IMR-90 (cell line): ENCODE measurements at regions not wholly inside any gene's neighbourhood (a gene's known extent, or its start where the extent isn't known, plus 50 kb on each side); places are given as distances from the start of the nearest gene placed in this dataset.

Experiments used
- ATAC-seq: fragments of 200-7000 bp; cut with Tn5 transposase; 2 replicates; pipeline ENCODE4 v1.9.1; 2020; ENCODE audit warnings: low read depth, mild to moderate bottlenecking, moderate library complexity
- BruUV-seq: library from RNA; stranded (reverse); fragments of 400-500 nt; replicated peaks from 2 replicates; lab custom pipeline; 2021; lab: Mats Ljungman, UMichigan
- CTCF ChIA-PET: fragments of 300-600 bp; formaldehyde crosslinking; extraction: SDS; loops from one replicate; lab custom pipeline; 2021; ENCODE audit warnings: antibody characterized with exemption; lab: Yijun Ruan, JAX
- POLR2A ChIA-PET: fragments of 300-600 bp; sonication (Branson Sonifier 250); formaldehyde crosslinking; loops from one replicate; lab custom pipeline; 2022; ENCODE audit warnings: antibody characterized with exemption; ENCODE audit not compliant: unreplicated experiment; lab: Charles Lee
- DNase-seq: peaks from one replicate; pipeline ENCODE4 v3.0.0; 2013
- H2AFZ ChIP-seq: replicated peaks from 2 replicates; pipeline ENCODE3; 2013; ENCODE audit warnings: low read length, mild to moderate bottlenecking; ENCODE audit not compliant: poor library complexity
- H2AK5ac ChIP-seq: 2 replicates; pipeline ENCODE4 v1.6.1; 2013; ENCODE audit warnings: low read depth, low read length, inconsistent platforms
- H2AK9ac ChIP-seq: replicated peaks from 2 replicates; pipeline ENCODE3; 2013; ENCODE audit warnings: mild to moderate bottlenecking, low read depth, low read length, moderate library complexity; ENCODE audit not compliant: poor library complexity
- H2BK120ac ChIP-seq: 2 replicates; pipeline ENCODE4 v1.6.1; 2013; ENCODE audit warnings: low read depth, low read length, inconsistent platforms
- H2BK15ac ChIP-seq: 3 replicates; pipeline ENCODE4 v1.6.1; 2013; ENCODE audit warnings: low read depth, low read length, inconsistent platforms
- H2BK20ac ChIP-seq: 2 replicates; pipeline ENCODE4 v1.6.1; 2013; ENCODE audit warnings: low read depth, mild to moderate bottlenecking, inconsistent platforms, low read length, moderate library complexity
- H2BK5ac ChIP-seq: 2 replicates; pipeline ENCODE4 v1.6.1; 2013; ENCODE audit warnings: mild to moderate bottlenecking, low read depth, low read length, inconsistent platforms; ENCODE audit not compliant: poor library complexity, severe bottlenecking
- H3K14ac ChIP-seq: replicated peaks from 2 replicates; pipeline ENCODE4 v1.6.1; 2013; ENCODE audit warnings: low read depth, low read length, inconsistent platforms
- H3K18ac ChIP-seq: 2 replicates; pipeline ENCODE4 v1.6.1; 2013; ENCODE audit warnings: low read depth, low read length, control low read depth
- H3K23ac ChIP-seq: 2 replicates; pipeline ENCODE4 v1.6.1; 2013; ENCODE audit warnings: low read depth, low read length, inconsistent platforms
- H3K27ac ChIP-seq: 2 replicates; pipeline ENCODE4 v1.5.1; 2013; ENCODE audit warnings: mild to moderate bottlenecking, control low read depth, low read length; ENCODE audit not compliant: insufficient read depth
- H3K27me3 ChIP-seq: 2 replicates; pipeline ENCODE4 v1.6.1; 2013; ENCODE audit warnings: low read length; ENCODE audit not compliant: control insufficient read depth, insufficient read depth
- H3K36me3 ChIP-seq: 2 replicates; pipeline ENCODE4 v1.6.1; 2013; ENCODE audit warnings: low read length, mixed read lengths; ENCODE audit not compliant: control insufficient read depth, insufficient read depth
- H3K4ac ChIP-seq: 2 replicates; pipeline ENCODE4 v1.6.1; 2013; ENCODE audit warnings: low read depth, low read length, inconsistent platforms
- H3K4me1 ChIP-seq: 2 replicates; pipeline ENCODE4 v1.6.1; 2013; ENCODE audit warnings: low read length, mixed read lengths; ENCODE audit not compliant: control insufficient read depth, insufficient read depth
- H3K4me2 ChIP-seq: 2 replicates; pipeline ENCODE4 v1.6.1; 2013; ENCODE audit warnings: low read depth, mild to moderate bottlenecking, control low read depth, low read length, moderate library complexity
- H3K4me3 ChIP-seq: 2 replicates; pipeline ENCODE4 v1.5.1; 2013; ENCODE audit warnings: low read depth, mild to moderate bottlenecking, control low read depth, low read length, moderate library complexity; ENCODE audit not compliant: insufficient read depth
- H3K56ac ChIP-seq: 2 replicates; pipeline ENCODE4 v1.6.1; 2013; ENCODE audit warnings: low read length, inconsistent platforms; ENCODE audit not compliant: insufficient read depth; ENCODE audit errors: extremely low read depth
- H3K79me1 ChIP-seq, 2 experiments: 2 replicates each; pipeline ENCODE4 v1.6.1; 2013; ENCODE audit warnings: low read length in 2 of 2, inconsistent platforms in 1 of 2, low read depth in 1 of 2
- H3K9ac ChIP-seq: 2 replicates; pipeline ENCODE4 v1.6.1; 2013; ENCODE audit warnings: low read depth, low read length, control low read depth
- H3K9me1 ChIP-seq: 2 replicates; pipeline ENCODE4 v1.6.1; 2013; ENCODE audit warnings: low read length, inconsistent platforms; ENCODE audit not compliant: insufficient read depth
- H3K9me3 ChIP-seq: 2 replicates; pipeline ENCODE4 v1.6.1; 2013; ENCODE audit warnings: low read length; ENCODE audit not compliant: control insufficient read depth, insufficient read depth
- H4K20me1 ChIP-seq: 2 replicates; pipeline ENCODE4 v1.6.1; 2013; ENCODE audit warnings: low read length, inconsistent platforms; ENCODE audit not compliant: insufficient read depth
- H4K5ac ChIP-seq: 2 replicates; pipeline ENCODE4 v1.6.1; 2013; ENCODE audit warnings: mild to moderate bottlenecking, low read depth, low read length, control low read depth
- H4K8ac ChIP-seq, 2 experiments: 2 replicates each; pipeline ENCODE4 v1.6.1; 2013; ENCODE audit warnings: low read depth in 2 of 2, low read length in 2 of 2, control low read depth in 1 of 2, inconsistent platforms in 1 of 2
- H4K91ac ChIP-seq: 2 replicates; pipeline ENCODE4 v1.6.1; 2013; ENCODE audit warnings: low read depth, low read length, inconsistent platforms; ENCODE audit not compliant: insufficient read depth
- MAFK ChIP-seq: IDR thresholded peaks from 2 replicates; pipeline ENCODE4 v1.6.1; 2012; ENCODE audit warnings: low read depth, low read length, improper control_type of control experiment
- MAZ ChIP-seq: IDR thresholded peaks from 2 replicates; pipeline ENCODE4 v1.6.1; 2012; ENCODE audit warnings: low read depth, mild to moderate bottlenecking, low read length, improper control_type of control experiment, moderate library complexity, borderline replicate concordance
- WGBS, 2 experiments: methylation state at CpG; one replicate each; pipeline versions ENCODE4 v1.1.5 to v1.1.7; 2013; ENCODE audit warnings: missing lambda C conversion rate in 2 of 2; ENCODE audit not compliant: insufficient read length in 1 of 2; ENCODE audit errors: extremely low coverage in 2 of 2; 5-methylcytosine and 5-hydroxymethylcytosine counted together
- dilution Hi-C: fragments of 300-500 bp; cut with HindIII; formaldehyde crosslinking; loops from one replicate; pipeline ENCODE4 v1.14.3; 2018; ENCODE audit warnings: low sequenced_read_pairs; ENCODE audit not compliant: unreplicated experiment
- in situ Hi-C: fragments of 300-500 bp; cut with MboI; formaldehyde crosslinking; loops from 3 replicates; pipeline ENCODE4 v1.14.3; 2019; ENCODE audit warnings: low sequenced_read_pairs, inconsistent platforms, mixed read lengths
- intact Hi-C: fragments of 100-400 bp; cut with micrococcal nuclease; formaldehyde crosslinking; loops from 2 replicates; pipeline ENCODE4 v1.10.0; 2022

DNA sequence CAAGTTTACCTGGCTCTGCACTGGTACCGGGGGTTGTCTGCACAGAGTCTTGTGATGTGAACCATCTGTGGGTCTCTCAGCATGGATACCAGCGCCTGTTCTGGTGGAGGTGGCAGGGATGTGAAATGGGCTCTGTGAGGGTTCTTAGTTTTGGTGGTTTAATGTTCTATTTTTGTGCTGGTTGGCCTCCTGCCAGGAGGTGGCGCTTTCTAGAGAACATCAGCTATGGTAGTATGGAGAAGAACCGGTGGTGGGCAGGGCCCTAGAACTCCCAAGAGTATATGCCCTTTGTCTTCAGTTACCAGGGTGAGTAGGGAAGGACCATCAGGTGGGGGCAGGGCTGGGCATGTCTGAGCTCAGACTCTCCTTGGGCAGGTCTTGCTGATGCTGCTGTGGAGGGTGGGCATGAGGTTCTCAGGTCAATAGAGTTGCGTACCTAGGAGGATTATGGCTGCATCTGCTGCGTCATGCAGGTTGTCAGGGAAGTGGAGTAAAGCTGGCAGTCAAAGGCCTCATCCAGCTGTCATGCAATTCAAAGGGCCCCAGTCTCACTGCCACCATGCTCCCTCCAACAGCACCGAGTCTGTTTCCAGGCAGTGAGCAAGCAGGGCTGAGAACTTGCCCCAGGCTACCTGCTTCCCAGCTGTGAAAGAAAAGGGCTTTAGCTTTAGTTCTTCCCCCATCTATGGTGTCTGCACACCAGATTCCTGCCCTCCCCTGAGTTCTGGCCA lies 278.0 kb downstream of the METTL4 start:
- dilution Hi-C loops (no loop called here), in situ Hi-C loops (no loop called here), intact Hi-C loops (no loop called here)
- ChIA-PET POLR2A (no interaction called here), CTCF (no interaction called here)
- no peak for DNase-seq
- Histone ChIP-seq H3K4me1 (no peaks in the 10 kb centered on the region), H4K5ac (no peak overlapping the region), H4K91ac (no peak overlapping the region), H3K4me2 (no peak overlapping the region), H3K9ac (no peak overlapping the region), H3K27ac (no peak overlapping the region), H4K20me1 (no peaks in the 10 kb centered on the region), H2BK120ac (no peak overlapping the region), H3K4me3 (no peak overlapping the region), H3K36me3 (no peaks in the 10 kb centered on the region), H3K9me3 (no peaks in the 10 kb centered on the region), H2AK5ac (no peak overlapping the region), H2AK9ac (no peak overlapping the region), H3K9me1 (no peaks in the 10 kb centered on the region), H2BK5ac (no peak overlapping the region), H3K18ac (no peak overlapping the region), H2BK15ac (no peak overlapping the region), H3K4ac (no peak overlapping the region), H3K79me1 (no peaks in the 10 kb centered on the region), H2AFZ (no peak overlapping the region), H3K23ac (no peak overlapping the region), H4K8ac (no peak overlapping the region), H3K27me3 (no peaks in the 10 kb centered on the region), H3K14ac (no peak overlapping the region), H2BK20ac (no peak overlapping the region), H3K56ac (no peak overlapping the region)
- no peak for ATAC-seq
- TF ChIP-seq MAFK (no peak), MAZ (no peak)
- no TSS peak for BruUV-seq
- 66% methylated on average over 3 of the region's 7 CpGs; no CpG with 5 or more reads in 1 of the 2 experiments for WGBS, 2 experiments
